Germinal center (tissue), 1 donor: ENCODE measurements at regions not wholly inside any gene's neighbourhood (a gene's known extent, or its start where the extent isn't known, plus 50 kb on each side); places are given as distances from the start of the nearest gene placed in this dataset.
"Not testable (repeated sequence)": the region's sequence is repeated elsewhere in the genome, so short reads cannot be mapped to it uniquely, and the experiment has no call there.

Source experiments
- DNase-seq: peaks from one replicate; pipeline ENCODE4 v3.0.0; 2012; ENCODE audit warnings: mixed read lengths, low spot score

DNA sequence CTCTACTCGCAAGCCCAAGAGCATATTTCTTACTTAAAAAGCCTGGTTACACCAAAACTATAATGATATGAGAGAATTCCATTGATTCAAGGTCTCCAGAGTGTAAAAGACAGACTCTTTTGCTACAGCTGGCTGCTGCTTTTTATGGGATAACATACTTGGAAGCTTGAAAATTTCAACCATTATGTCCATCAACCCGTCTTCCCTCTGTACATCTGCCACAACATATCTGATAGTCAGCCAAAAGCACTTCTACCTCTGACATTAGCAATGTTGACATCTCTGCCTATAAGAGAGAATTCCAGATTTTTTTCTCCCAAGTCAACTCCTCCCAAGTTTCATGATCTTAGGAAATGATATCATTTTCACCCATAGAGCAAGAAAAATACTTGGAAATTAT lies 54.4 kb upstream of the IQCM start:
- DNase-seq: no peak

DNA sequence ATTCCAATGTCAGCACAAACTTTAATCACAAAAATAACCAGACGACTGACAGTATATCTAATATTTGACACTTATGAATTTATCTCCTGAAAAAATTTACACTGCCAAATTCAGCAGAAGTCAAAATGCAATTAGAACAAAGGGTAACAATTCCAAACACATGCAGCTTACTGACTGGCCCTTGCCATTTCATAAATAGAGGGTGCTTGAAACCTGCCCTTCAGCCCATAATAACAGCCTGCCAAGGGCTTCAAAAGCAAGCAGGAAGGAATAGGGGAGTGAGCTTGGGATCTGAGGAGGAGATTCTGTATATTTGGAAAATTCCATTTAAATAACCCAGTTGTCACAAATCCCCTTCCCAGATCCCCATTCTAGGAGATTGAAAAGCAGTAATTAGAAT lies 66.1 kb upstream of the IQCM start:
- no peak for DNase-seq

DNA sequence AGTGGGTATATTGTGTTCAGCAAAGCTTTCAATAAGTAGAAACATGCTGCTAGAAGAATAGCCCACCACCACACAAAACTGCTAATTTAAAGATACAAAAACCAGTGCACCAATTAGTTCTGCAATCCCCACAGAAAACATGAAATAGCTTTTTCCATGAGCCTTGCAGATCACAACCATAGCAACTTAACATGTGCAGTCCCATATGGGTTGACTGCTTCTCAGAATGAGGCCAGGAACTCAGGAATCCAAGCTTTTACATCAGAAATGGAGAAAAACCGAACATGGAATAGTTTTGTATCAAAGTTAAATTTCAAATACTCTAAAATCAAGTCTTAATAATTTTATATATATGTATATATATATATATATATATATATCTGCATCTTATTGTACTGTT lies 66.6 kb upstream of the IQCM start:
- DNase-seq: no peak

DNA sequence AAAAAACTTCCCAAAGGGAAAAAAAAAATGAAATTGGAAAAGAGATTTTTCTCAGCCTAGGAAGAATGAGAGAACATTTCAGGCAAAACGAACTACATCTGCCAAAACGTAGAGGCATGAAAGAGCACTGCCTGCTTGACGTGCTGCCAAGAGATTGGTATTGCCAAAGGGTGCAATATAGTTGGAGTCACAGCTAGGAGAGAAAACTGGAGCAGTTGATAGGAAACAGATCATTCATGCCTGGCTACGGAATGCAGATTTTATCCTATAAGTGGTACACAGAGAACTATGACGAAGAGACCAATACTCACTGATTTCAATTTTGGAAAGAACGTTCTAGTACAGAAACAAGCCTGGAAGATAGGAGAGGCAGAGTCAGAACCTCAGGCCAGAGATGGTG lies 68.4 kb upstream of the IQCM start:
- no peak for DNase-seq

DNA sequence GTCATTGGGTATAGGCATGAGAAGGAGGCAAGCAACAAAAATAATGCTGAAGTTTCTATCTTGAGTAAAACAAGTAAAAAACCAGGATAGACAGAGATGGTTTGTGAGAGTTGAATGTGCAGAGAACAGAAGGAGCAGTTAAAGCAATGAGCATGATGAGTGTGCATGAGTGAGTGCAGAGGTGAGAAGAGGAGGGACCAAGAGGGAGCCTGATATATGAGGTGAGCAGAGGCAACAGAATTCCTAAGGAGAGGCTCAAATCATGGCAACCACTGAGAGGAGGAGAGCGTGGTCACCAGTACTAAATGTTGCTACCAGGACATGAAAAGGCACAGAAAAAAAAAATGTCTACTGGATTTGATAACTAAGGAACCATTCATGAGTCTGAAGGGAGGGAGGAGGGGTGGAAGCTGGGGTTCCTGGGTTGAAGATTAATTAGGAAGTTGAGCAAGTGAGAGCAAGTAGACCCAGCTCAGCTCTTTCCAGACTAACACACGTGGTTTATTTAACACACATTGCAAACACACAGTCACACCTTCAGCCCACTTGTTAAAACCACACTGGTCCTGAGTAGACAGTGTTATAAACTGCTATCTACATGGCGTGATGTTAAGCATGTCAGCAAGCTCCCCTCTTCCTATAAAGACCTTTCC lies 69.0 kb upstream of the IQCM start:
- DNase-seq: no peak

DNA sequence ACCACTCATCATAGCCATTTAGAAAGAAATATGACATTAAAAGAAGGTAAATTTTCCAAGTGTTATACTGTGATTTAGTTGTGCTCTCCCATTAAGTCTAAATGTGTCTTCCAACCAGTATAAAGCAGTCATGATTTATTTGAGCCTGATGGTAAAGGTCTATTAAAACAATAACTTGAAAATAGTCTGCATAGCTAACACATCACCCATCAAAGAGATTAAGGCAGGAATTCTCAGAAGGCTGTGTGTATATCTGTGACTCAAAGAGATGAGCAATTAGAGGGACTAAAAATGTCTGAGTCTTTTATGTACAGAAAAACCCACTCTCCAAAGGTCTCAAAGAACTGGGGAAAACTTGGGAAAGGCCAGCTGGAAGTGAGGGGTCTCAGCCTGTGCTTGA lies 70.3 kb upstream of the IQCM start:
- DNase-seq: no peak

DNA sequence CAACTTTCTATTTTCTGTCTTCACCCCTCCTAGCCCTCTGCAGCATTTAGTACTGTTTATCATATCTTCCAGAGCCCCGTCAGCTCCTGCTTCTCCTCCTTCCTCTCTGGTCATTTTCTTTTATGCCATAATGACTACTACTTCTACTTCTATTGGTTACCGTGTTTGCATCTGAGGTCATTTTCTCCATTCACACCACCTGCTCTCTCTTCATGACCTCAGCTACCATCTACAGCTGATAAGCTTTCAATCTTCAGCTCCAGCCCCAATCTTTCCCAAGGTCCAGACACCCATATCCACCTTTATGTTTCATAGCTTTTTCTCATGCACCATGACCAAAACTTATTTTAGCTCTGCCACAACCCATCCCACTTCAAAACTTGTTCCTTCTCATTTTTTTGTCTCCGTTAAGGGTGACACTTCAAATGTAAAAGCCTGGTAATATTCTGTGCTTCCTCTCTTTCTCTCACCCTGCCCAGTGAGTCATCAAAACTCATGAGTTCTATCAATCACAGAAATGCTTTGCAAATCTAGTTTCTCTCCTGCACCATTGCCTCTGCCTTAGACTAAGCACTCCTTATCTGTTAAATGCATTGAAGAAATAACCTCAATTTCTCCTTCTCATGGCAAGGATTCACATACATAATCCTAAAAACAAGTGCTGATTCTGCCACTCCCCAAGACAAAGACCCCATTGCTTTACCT lies 71.3 kb upstream of the IQCM start:
- no peak for DNase-seq

DNA sequence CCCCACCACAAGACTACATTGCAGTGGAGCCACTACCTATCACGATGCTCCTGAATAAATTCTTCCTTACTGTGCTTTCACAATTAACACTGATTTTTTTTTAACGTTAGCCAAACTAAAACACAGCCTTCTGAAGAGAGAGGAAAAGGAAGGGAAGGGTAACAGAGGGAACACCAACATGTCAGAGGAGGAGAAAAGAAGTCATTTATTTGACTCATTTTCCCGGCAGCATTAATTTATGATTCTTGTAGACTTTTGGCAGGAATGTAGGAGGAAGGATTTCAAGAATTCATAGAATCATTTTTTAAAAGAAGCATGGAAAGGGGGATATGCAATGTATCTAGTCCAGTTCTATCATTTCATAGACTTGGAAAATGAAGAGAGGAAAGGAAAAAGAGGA lies 74.3 kb upstream of the IQCM start:
- no peak for DNase-seq

DNA sequence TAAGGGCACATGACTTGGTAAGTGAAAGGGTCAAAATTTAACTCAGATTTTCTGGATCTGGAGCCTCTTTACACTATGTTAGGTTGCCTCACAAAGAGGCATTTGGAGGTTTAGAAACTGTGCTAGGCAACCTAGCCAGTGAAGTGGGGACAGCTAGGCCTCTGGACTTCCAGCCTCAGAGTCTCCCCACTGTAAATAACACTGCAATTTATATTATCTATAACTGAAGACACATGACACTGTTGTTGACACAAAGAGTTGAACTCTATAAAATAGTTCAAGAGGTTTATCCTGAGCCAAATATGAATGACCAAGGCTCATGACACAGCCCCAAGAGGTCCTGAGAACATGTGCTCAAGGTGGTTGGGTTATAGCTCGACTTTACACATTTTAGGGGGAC lies 74.9 kb upstream of the IQCM start:
- no peak for DNase-seq

DNA sequence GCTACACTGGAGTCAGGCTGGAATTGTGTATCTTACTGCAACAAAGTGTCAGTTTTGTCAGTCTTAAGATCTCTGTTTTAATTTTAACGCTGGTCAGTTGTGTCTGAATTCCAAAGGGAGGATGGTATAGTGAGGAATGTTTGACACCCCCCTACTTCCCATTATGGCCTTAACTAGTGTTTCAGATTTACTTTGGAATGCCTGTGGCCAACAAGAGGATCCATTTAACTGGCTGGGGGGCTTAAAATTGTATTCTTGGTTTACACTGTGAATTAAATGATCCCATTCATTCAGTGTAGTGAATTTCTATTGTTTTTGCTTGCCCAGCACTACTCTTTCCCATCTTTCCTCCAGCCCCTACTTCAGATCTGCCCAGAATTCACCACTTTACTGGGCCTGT lies 75.8 kb upstream of the IQCM start:
- no peak for DNase-seq

DNA sequence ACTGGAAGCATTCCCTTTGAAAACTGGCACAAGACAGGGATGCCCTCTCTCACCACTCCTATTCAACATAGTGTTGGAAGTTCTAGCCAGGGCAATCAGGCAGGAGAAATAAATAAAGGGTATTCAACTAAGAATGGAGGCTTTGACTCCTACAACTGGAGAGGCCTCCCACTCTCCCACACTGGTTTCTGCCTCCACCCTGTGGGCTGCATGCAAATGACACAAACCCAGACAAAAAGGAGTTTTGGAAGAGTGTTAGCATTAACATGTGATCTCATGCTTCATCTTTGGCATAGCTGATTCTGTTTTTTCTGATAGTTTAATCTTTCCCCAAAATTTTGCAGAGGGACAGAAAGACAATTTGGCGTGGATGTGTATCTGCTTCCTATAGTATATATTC lies 80.8 kb upstream of the IQCM start:
- DNase-seq: no peak

DNA sequence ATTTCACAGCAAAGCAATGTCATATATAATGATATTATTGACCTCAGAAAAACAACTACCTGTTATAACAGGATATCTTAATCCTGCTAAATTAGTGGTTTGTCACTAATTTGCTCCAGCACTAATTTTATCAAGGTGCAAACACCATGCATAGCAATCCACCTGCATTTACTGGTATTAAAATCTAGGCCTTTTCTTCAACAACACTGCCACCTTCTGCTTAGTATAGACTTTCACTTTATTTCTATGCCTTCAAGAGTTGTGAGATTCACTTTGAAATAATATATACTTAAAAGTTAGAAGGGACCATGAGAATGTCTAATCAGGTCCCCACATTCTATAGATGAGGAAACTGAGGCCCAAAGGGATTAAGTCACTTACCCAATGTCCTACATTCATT lies 82.1 kb upstream of the IQCM start:
- DNase-seq: no peak

DNA sequence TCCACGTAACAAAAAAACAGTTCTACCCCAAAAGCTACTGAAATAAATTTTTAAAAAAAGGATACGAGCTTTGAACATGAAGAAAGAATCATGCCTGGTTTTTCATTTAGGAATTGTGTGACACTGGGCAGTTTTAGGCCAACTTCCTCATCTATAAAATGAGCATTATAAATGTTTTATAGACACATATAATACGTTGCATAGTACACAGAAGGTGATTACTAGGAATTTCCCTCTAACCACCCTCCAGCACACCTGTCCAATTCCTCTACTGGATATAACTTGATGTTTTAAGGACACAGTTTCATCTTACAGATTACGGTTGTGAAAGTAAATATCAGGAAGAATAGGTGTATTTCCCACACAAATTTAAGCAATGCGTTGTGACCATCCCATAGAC lies 85.5 kb upstream of the IQCM start:
- no peak for DNase-seq

DNA sequence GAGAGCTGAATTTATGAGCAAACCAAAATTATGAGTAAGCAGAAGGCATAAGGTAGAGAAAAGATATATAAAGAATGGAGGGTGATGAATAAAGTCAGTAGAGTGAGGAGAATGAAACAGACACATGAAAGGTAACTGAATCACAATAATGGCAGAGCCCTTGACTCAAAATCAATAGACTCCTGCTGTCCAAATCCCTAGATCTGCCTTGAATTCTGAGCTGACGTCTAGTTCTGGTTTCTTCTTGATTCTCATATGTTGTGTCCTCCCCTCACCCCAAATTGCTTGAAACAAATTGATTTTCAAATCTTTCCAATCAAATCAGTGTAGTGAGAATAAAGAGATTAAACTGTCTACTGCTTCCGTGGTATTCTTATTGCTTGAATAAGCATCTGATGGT lies 86.6 kb upstream of the IQCM start:
- no peak for DNase-seq

DNA sequence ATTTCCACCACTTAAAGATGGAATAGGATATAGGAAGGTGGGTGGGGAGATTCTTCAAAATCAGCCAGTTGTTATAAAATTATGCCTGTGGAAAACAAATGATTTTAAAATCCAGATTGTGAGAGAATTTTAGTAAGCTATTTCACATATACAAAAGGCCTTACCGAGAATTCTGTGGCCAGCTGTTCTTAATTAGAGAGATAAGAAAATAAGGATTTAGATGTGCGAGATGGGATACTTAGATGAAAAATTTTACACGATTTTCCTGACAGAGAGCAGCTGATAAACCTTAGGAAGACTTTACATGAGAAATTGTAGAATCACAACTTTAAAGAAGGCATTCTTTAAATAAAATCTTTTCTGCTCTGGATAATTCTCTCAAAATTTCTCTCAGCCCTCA lies 94.5 kb upstream of the IQCM start:
- no peak for DNase-seq

DNA sequence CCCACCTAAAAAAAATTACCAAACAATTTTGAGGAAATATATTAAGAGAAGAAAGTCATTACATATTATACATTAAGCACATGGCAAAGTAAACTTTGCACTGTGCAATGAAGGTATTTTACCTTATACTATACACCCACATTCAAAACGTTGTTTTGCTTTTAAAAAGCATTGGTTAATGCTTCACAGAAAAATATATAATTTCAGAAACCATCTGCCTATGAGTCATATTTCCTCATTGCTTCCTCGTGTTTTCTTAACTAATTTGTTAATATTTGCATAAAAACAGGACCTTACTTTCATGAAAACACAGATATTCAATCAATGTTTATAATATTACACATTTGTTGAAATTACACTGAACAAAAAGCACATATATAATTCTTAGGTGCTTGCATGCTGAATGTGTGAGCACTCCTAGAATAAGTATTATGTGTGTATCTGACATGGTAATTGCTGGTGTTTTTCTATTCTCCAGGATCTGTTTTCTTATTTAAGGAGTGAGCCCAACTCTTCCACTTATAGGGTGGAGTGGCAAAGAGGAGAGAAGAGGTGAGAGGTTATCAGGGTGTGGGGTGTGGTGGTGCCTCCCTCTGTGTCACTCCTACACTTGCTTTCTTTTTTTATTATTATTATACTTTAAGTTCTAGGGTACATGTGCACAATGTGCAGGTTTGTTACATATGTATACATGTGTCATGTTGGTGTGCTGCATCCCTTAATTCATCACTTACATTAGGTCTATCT lies 95.1 kb upstream of the IQCM start:
- no peak for DNase-seq

DNA sequence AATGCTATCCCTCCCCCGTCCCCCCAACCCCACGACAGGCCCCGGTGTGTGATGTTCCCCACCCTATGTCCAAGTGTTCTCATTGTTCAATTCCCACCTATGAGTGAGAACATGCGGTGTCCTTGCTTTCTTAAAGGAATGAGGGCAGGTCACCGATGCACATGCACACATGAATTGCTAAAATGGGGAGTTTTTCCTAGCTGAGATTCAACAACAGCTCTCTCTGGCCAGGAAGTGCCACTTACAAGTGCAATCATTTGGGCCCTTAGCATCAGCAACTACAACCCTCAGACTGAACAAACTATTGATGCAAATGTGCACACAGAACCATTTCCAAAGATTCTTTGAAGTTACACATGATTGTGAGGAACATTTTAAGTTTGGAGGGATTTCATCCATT lies 95.7 kb upstream of the IQCM start:
- no peak for DNase-seq

DNA sequence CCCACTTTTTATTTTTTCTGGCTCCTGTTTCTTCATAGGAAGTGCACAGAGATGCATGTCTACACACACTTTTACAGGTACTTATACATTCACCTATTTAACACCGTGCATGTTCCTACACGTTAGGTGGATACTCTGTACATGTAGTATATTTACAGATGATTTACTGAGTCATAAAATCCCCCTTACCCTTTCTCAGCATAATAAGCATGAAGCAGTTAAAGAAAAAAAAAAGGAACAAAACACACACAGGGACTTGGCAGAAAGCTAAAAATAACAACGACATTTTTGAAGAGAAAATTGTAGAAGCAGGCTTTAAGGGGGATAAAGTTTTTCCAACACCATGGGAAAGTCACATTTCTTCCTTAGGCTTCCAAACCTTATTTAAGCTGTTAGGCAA lies 96.4 kb upstream of the IQCM start:
- no peak for DNase-seq

DNA sequence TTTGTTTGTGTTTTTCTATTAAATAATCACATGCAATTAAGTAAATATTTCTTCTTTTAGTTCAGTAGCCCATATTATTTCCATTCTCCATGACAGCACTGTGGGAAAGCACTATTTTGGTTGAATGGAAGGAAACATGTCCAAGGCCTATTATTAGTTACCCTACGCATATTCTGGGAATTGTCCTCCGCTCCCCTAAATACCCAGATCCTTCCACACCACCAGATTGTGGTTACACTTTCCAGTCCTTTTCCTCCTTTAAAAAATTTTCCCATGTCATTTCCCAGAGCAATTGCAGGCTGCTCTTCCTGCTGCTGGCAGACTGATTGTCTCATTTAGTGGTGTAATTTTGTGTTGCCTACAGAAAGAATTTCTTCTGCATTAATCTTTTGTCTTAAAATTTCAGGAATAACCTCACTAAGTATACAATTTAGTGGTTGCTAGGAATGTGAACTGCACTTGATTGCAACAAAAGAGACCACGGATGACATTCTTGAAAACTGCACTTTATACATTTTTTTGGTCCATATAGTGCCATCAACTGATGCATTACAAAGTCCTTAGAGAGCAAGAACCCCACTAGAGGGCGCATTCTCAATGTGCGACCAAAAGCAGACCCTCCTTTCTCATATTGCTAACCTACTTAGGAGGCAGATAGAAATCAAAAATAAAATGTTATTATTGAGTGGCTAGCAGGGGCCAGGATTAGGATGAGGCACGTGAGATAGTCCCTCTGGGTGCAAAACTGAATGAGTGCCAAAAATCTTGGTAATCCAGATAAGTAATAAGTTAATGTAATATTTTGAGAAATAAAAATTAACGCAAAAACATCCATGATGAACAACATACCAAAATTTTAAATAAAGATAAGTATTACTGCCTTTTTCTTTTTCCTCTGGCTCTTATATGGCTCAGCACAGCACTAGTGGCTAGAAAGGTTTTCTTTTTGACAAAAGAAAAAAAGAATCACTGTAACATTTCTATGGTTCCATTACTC lies 98.8 kb upstream of the IQCM start:
- peak; percentile 30 for DNase-seq

DNA sequence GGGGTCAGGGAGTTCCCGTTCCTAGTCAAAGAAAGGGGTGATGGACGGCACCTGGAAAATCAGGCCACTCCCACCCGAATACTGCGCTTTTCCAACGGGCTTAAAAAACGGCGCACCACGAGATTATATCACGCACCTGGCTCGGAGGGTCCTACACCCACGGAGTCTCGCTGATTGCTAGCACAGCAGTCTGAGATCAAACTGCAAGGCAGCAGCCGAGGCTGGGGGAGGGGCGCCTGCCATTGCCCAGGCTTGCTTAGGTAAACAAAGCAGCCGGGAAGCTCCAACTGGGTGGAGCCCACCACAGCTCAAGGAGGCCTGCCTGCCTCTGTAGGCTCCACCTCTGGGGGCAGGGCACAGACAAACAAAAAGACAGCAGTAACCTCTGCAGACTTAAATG lies 100.1 kb upstream of the IQCM start:
- DNase-seq: not testable (repeated sequence)

DNA sequence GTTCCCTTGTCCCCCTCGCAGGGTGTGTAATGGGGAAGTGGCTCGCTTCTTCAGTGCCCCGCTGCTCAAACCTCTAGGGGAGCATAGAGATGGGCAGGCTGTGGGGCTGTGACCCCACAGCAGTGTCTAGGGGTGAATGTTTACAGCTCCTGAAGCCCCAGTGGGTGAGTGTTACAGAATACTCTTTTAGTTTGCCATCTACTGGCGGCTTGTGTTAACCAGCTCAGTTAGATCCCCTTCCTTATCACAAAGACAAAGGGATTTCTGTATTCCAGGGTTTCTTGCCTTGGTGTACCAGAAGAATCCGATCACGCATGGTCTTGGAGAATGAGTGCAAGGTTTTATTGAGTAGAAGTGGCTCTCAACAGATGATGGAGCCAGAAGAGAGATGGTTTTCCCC lies 108.1 kb upstream of the IQCM start:
- no peak for DNase-seq

DNA sequence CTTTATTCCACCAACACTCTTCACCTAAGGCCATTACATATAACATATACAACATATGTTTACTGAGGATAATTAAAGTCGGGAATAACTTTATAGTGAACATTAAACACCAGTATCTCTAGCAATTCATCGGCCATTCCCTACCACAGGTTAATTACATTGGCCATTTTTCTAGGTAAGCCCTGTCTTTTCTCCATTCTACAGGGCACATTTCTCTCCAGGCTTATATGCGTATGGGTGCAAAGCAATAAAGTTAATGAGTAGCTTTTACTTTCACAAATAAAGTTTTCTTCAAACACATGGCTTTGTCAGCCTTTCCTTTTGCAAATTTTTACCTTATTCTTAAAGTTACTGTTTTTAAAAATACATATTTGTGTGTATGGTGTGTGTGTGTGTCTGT lies 111.9 kb upstream of the IQCM start:
- no peak for DNase-seq
